Activated T-cell treated with anti-CD3 and anti-CD28 coated beads, Interleukin-2, amount 50 U/mL, for 1 hour (primary cell): ENCODE measurements at regions not wholly inside any gene's neighbourhood (a gene's known extent, or its start where the extent isn't known, plus 50 kb on each side); places are given as distances from the start of the nearest gene placed in this dataset.

Experiments used
- DNase-seq: peaks from one replicate; pipeline ENCODE4 v3.0.0-alpha.2; 2020

DNA sequence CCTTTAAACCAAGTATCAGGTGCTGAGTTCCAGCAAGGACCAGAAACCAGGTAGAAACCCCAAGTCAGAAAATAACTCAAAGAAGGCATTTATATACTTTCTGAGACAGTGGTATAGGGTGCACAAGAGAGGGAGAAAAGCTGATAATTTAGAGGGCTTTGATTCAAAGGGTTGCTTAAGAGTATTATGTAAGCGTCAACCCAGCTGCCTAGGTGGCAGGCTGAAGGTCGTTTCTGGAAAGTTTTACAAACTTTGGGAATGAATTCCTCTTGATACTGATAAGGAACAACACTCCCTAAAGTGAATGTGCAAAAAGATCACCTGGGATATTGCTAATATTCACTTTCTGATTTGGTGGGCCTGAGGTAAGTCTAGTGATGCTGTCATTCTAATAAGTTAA is 800.7 kb downstream of the MAFB start:
- no peak for DNase-seq

DNA sequence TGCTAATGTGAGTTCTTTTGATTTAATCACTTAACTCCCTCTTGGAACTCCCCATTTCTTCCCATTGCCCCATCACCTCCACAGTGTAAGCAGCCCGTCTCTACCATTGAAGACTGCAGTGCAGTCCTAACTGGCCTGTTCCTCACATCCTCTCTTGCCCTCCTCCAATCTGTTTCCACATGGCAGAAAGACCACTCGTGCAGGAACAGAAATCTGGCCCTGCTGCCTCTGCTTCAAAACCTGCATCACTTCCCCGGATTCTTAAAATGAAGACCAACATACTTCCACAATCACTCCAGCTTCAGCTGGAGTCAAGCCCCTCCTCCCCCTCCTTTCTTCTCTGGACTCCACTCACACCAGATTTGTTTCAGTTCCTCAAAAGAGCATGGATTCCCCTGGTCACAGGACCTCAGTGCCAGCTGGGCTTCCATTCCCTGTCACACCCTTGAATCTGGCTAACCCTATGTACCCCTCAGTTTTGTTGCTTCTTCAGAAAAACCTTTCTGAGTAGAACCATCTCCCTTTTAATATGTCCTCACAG is 802.3 kb downstream of the MAFB start:
- no peak for DNase-seq

GRCh38 chr20:39885975-39886649 is 802.9 kb downstream of the MAFB start:
- no peak for DNase-seq

- no peak for DNase-seq
These were observed 806.2 kb downstream of the MAFB start for GRCh38 chr20:39882806-39883205.

DNA sequence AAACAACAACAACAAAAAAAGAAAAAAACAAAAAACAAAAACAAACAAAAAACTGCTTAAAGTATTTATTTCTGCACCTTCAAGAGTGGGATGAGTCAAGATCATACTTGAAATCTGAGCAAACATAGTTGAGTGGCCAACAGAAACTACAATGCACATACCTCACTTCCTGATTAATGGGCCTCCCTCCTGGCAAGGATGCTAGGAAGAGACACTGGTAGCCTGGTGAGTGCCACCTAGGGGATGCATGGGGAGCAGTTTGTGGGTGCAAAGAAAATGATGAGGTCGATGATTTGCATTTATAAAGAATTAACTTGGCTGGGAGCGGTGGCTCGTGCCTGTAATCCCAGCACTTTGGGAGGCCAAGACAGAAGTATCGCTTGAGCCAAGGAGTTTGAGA is 808.1 kb downstream of the MAFB start:
- DNase-seq: no peak

DNA sequence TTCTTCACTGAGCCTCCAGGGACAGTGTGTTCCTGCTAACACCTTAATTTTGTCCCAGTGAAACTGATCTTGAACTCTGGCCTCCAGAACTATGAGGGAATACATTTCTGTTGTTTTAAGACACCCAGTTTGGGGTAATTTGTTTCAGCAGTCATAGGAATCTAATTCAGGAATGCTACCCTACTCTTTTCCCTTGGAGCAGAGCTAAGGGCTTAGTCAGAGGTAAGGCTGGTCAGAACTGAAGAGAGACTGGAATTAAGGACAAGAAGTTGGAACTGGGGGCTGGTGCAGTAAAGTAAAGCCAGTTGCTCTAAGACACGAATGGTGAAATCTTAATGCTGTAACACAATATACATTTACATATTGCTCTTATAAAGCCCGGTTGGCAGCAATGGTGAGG is 809.7 kb downstream of the MAFB start:
- DNase-seq: no peak

DNA sequence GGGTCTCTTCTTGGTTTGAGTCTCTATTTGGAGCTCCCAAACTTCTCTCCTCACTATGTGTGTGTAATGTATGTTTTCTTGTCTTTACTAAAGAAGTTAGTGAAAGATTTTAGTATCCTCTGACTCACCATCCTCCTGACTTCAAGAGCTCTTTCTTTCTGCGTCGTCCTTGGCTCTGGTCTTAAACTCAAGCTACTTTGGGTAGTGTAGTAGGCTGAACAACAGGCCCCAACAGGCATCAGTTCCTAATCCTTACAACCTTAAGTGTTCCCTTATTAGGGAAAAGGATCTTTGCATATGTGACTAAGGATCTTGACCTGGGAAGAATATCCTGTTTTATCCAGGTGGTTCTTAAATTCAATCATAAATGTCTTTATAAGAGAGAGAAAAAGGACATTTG is 810.2 kb downstream of the MAFB start:
- DNase-seq: no peak

- DNase-seq: no peak
These were observed 810.7 kb downstream of the MAFB start for GRCh38 chr20:39878320-39878719.

DNA sequence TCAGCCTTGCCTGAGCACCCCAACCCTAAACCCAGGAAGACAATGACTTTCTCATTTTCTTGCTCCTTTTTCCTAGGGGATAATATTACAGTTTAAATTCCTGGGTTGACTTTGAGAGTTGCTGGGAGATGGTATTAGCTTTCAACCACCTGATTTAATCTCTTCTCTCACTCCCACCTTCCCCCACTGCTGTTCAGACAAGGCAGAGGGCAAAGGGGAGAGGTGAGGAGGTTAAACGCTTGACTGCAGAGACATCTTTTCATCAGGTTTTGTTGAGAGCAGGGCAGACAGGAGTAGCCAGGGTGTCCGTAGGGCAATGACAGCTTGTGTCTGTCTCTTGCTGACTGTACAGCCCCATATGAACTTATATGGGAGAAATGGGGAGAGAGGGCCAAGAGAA is 811.2 kb downstream of the MAFB start:
- no peak for DNase-seq

DNA sequence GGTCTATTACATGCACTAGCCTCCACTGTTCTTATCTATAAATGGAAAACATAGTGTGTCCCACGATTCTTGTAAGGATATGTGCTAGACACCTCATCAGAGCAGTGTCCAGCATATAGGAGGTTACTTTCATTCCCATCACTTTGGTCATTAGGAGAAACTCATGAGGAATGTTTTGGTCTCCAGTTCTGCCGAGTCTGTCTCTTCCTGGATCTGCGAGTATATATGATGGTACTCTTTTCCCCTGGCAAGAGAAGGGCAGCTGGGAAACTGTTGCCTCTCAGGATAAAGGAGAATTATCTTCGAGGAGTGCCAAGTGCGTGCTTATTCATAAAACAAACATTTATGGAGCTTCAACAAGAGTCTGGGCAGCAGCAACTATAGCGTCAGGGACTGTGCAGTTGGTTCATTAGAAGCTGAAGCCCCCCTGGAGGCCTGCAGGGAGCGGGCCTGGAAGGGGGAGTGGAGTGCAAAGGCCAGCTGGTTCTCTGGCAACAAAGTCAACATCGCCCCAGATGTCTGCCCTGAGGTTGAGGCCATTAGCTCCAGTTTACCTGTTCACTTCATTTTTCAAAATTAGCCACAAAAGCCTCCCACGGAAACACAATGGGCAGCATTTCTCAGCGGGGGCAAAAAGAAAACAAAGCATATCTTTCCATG is 811.9 kb downstream of the MAFB start:
- no peak for DNase-seq

GRCh38 chr20:39875492-39876110 is 813.4 kb downstream of the MAFB start:
- DNase-seq: no peak

- DNase-seq: no peak
These were observed 814.8 kb downstream of the MAFB start for GRCh38 chr20:39874049-39874893.

GRCh38 chr20:39873286-39873685 is 815.8 kb downstream of the MAFB start:
- no peak for DNase-seq

DNA sequence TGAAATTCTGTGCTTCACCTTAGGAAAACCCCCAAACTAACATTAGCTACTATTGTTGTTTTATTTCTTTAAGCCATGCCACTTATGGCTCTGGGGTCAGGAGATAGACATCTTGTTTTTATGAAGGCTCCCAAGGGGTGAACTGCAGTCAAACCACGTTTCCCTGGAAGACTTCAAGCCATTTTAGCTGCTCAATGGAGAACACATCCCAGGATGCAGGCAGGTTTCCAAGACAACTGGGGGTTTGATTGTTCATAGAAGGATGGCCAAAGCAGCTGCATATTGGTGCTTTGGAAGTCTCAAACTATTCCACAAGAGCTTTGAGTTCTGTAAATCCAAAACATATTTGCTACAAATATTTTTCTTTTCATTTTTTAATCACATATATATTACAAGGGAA is 818.0 kb downstream of the MAFB start:
- DNase-seq: no peak

DNA sequence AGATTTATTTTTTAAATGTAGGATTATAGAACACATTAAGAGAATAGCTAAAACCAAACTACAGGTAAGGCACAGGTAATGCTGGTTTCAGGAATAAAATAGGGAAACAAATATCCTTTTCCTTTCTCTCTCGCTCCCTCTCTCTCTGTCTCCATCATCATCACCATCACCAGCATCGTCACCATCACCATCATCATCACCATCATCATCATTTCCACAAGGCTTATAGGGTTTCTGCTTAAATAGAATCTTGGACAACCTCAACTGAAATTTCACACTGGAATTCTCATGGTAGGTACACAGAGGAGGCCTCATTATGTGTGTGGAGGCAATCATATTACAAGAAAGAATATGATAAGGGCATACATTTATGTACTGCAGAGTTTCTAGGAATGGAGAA is 823.6 kb downstream of the MAFB start:
- no peak for DNase-seq

DNA sequence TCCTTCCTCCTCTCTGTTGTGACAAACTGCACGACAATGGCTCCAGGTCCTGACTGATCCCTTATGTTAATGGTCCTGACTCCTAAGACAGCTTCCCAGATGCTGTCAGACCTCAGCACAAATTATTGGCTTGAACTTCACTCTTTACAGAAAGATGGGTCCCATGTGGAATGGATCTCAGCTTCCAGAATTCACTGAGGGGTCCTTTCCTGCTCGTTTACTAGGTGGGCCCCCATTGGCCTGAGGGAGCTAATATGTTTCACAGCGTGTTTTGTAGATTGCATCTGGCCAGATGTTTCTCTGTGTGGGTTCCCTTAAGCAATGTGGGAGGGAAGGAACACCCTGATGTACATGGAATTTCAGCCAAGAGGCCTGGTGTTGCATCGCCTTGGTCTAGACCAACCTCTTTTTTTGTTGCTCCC is 826.6 kb downstream of the MAFB start:
- DNase-seq: no peak

- DNase-seq: no peak
These were observed 827.7 kb downstream of the MAFB start for GRCh38 chr20:39861381-39861780.

GRCh38 chr20:39857835-39858234 is 831.2 kb downstream of the MAFB start:
- no peak for DNase-seq

GRCh38 chr20:39857187-39857586 is 831.8 kb downstream of the MAFB start:
- no peak for DNase-seq

- no peak for DNase-seq
These were observed 833.2 kb downstream of the MAFB start for GRCh38 chr20:39855799-39856198.

DNA sequence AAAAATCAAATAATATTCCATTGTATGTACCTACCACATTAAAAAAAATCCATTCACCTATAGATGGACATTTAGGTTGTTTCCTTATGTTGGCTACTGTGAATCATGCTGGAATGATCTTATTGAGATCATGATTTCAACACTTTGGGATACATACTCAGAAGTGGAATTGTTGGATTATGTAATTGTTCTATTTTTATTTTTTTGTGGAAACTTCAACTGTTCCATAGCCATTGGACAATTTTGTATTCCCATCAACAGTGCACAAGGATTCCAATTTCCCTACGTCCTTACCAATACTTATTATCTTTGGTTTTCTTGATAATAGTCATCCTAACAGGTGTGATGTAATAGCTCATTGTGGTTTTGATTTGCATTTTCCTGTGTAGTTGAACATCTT is 834.0 kb downstream of the MAFB start:
- DNase-seq: no peak

- no peak for DNase-seq
These were observed 835.4 kb downstream of the MAFB start for GRCh38 chr20:39853636-39854035.

DNA sequence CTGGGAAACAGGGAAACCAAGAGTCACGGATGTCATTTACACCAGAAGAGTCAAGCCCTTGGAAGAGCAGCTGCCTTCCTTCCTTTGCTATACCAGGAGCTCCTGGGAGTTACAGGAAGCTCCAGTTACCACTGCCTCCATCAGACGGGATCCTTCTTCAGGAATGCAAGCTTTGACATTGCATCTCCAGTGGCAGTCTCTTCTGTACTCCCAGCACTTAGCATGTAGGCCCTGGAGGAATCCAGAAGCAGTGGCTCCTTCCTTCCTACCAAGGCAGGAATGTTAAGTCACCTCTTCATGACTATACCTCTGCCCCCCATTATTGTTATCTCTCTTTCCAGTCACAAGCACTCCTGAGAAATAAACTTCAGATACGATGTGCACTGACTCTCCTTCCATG is 836.0 kb downstream of the MAFB start:
- DNase-seq: no peak
